DMS 273 (cell line): ENCODE measurements at regions not wholly inside any gene's neighbourhood (a gene's known extent, or its start where the extent isn't known, plus 50 kb on each side); places are given as distances from the start of the nearest gene placed in this dataset.
A peak's percentile ranks its signal among the peaks of the same experiment; 100 is the strongest.
"Not testable (repeated sequence)": the region's sequence is repeated elsewhere in the genome, so short reads cannot be mapped to it uniquely, and the experiment has no call there.

Source experiments
- DNase-seq: peaks from one replicate; lab custom pipeline; 2025; ENCODE audit not compliant: unreplicated experiment; lab: John Stamatoyannopoulos, UW

GRCh38 chrX:131821945-131822622 is 201.0 kb upstream of the STK26 start:
- peak; percentile 81 for DNase-seq

DNA sequence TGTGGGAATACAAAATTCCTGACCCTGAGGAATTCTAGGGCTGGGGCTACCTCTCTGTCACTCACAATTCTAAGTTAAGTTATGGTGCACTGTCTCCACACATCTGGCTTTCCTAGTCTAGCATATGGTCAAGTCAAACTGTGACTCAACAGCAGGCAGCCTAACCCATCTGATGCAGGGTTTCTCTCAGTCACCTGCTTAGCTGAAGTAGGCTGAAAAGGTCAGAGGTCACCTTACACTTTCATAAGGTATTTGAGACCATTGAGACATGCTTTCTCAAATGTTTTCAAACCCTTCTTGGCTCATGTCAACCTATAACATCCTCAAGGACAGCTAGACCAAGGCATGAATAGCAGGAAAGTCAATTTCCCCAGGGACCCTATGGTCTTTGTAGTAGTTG is 196.5 kb upstream of the STK26 start:
- peak; percentile 14 for DNase-seq

- peak; percentile 67 for DNase-seq
Measured at GRCh38 chrX:131827935-131828334, 195.2 kb upstream of the STK26 start.

DNA sequence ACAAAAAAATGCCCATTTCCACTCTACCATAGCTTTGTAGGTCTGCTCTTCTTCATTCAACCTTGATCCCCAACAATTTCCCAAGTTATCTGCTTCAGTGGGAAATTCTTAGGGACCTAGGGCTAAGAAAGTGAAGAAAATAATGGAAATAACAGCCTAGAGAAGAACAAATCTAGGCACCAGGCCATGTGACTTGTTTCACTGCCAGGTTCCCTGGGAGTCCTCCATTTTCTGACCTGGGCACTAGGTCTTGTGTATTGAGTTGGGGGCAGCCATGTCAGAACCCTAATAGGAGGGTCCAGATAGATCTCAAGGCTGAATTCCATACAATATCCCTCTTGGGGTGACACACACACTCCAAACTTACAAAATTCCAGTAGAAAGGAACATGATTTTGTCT is 194.6 kb upstream of the STK26 start:
- peak; percentile 13 for DNase-seq

DNA sequence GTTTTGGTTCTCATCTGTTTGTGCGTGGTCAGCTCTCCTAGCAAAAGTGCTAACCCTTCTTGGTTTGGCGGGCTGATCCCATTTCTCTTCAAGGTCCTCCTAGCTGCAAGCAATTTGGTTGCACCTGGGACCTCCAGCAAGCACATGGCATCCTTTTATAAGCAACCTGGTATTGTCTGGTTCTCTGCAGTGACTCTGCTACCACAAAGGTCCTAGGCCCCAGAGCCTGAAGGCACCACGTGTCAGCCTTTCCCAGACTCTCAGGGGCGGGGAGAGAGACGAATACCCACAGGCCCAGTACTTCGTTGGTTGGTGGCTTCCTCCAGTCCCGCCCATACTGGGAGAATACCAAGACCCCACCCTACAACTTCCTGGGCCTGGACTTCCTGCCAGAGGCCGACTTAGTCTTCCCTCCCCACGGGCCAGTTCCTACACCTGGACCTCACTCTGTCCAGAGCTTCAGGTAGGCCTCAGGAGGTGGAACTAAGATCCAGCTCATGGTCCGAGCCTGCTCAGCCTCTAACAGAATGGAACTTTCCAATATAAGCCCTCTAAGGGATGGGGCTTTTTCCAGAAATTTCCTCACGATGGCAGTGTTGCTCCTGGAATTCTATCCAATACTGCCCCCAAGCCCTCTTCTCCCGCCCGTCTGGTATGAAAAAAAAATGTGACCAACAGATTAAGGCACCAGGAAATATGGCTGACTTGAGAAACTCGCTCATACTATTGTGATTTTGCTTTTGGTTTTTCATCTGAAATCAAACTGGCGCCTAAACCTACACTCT is 192.5 kb upstream of the STK26 start:
- peak; percentile 90 for DNase-seq

GRCh38 chrX:131831185-131831520 is 191.9 kb upstream of the STK26 start:
- no peak for DNase-seq

DNA sequence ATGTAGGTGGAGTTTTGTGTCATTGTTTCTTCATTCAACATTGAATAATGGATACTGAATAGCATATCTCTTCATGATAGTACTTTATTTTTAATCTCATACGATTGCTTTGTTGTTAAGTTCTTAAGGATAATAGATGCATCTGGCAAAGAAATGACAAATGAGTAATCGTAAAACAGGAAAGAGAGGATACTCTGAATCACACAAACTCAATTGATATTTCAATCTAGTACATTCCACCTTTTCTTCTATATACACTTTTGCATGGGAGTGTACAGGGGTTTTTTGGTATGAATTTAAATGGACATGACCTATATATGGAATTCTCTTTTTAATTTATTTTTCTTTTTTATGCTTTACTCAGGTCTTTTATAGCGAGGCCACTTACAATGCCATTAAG is 186.9 kb upstream of the STK26 start:
- DNase-seq: no peak

GRCh38 chrX:131837325-131837724 is 185.8 kb upstream of the STK26 start:
- no peak for DNase-seq

DNA sequence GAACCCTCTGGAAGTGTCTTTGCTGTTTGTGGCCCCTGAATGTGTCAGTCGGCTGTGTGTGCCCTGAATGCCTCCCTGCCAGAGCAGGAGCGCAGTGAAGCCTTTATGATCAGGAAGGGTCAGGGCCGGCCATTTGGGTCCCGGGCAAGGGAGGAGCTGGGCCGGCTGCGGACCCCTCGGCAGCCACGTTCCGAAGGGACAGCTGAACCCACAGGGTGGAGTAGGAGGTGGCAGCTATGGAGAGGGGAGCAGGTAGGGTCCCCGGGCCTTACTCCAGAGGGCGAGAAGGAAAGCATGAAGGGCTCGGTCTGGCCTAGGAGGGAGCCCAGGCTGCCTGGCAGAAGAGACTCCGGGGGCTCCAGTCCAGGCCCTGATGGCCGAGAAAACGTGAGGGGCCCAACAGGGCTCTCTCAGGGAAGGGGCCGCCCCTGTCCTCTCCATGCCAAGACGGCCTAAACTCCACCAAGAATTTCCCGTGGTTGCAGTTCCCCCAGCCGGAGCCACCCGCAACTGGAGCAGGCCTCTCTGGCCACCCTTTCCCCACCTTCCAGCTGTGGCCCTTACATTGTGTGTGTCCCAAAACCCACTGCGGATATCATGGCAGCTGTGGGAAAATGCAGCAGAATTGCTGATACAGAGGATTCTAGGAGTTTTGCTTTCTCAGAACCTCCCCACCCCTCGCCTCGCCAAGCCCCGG is 182.2 kb upstream of the STK26 start:
- no peak for DNase-seq

GRCh38 chrX:131841496-131842437 is 181.3 kb upstream of the STK26 start:
- peak; percentile 88 for DNase-seq

GRCh38 chrX:131843987-131844386 is 179.1 kb upstream of the STK26 start:
- DNase-seq: no peak

DNA sequence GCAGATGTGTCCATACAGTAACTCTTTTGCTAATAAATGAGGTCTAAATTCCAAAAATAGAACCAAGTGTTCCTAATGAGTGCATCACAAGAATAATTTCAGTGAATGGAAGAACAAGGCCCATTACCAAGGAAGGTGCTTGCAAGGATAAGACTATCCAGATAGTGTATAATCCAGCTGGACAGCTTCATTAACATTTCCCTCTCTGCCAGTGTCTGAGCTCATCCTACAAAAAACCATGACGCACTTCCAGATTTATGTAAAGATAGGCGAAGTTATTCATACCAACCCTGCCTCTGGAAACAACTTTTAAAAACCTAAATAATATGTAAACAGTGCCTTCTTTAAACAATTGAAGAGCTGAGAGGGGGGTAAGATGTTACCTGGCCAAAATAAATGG is 177.9 kb upstream of the STK26 start:
- no peak for DNase-seq

DNA sequence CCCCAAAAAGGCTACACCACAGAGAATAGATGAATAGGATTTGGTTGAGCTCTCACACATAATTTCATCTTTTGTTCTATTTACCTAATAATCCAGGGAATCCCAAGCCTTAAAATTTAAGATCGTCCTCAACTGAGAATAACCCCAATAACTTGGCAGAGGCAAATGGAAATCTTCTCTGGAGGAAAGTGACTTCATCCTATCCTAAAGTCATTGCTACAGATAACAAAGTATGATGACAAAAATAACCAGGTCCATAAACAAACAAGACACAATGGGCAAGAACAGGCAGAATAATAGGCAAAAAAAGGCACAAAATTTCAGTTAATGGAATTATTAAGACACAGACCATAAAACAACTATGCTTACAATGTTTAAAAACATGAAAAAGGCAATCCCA is 177.3 kb upstream of the STK26 start:
- no peak for DNase-seq

DNA sequence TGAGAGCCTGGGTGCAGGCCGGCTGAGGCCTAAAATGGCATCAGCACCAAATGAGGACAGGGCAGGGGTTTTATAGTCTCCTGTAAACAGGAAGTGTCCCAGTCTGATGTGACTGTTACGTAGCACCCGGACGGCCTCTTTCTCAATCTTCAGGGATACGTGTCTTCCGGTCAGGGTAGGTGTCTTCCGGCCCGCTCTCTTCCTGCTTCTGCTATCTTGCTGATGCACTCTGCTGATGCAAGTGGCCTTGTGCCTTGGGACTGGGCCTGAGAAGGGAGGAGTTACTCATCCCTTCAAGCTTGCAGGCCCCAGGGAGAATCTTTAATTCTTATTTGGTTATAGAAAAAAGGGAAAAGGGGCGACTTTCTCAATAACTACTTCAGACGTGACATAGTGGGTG is 172.1 kb upstream of the STK26 start:
- not testable (repeated sequence) for DNase-seq

GRCh38 chrX:131853440-131853839 is 169.7 kb upstream of the STK26 start:
- DNase-seq: no peak

DNA sequence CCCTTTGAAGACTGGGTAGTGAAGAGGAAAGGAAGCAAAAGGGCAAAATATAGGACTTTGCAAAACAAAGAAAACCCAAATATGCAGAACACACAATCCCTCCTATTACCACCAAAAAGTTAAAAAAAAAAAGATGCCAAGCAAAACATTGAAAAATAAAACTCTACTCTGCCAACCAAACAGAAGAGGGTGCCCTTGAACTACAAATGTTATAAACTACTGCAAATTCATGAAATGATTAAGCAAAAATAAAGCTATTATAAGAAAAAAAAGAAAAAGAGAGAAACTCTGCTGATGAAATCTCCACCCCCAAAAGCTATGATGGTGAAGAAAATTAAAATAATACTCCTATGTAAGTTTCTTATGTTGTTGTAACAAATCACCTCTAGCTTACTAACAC is 168.5 kb upstream of the STK26 start:
- peak; percentile 16 for DNase-seq

GRCh38 chrX:131861088-131861787 is 161.9 kb upstream of the STK26 start:
- DNase-seq: no peak

GRCh38 chrX:131862321-131862720 is 160.8 kb upstream of the STK26 start:
- no peak for DNase-seq

- DNase-seq: no peak
Measured at GRCh38 chrX:131869182-131869581, 153.9 kb upstream of the STK26 start.

- DNase-seq: no peak
Measured at GRCh38 chrX:131874300-131874699, 148.8 kb upstream of the STK26 start.
